Liver (tissue), 8 donors: ENCODE measurements at regions not wholly inside any gene's neighbourhood (a gene's known extent, or its start where the extent isn't known, plus 50 kb on each side); places are given as distances from the start of the nearest gene placed in this dataset.

Experiments used
- DNase-seq: peaks from one replicate; pipeline ENCODE4 v3.0.0-alpha.2; 2017; ENCODE audit warnings: low spot score
- H3K27ac ChIP-seq, 2 donors: one replicate each; pipeline ENCODE4 v1.7.0; 2013; ENCODE audit warnings: inconsistent platforms in 2 of 2, low read length in 2 of 2, control low read depth in 1 of 2, low read depth in 1 of 2, mild to moderate bottlenecking in 1 of 2
- H3K27me3 ChIP-seq, 4 donors: one replicate each; pipeline versions ENCODE4 v1.6.1 to v1.7.0; 2013; ENCODE audit warnings: low read length in 3 of 4, inconsistent platforms in 1 of 4, mild to moderate bottlenecking in 1 of 4, moderate library complexity in 1 of 4; ENCODE audit not compliant: control insufficient read depth in 4 of 4, insufficient read depth in 4 of 4
- H3K36me3 ChIP-seq, 4 donors: one replicate each; pipeline versions ENCODE4 v1.6.1 to v1.7.0; 2013; ENCODE audit warnings: low read length in 3 of 4, mild to moderate bottlenecking in 3 of 4, low read depth in 1 of 4, moderate library complexity in 1 of 4; ENCODE audit not compliant: control insufficient read depth in 4 of 4, insufficient read depth in 3 of 4
- H3K4me1 ChIP-seq, 4 donors: one replicate each; pipeline versions ENCODE4 v1.6.1 to v1.7.0; 2013; ENCODE audit warnings: low read length in 3 of 4, mild to moderate bottlenecking in 3 of 4, moderate library complexity in 1 of 4; ENCODE audit not compliant: control insufficient read depth in 4 of 4, insufficient read depth in 4 of 4
- H3K4me3 ChIP-seq, 3 donors: one replicate each; pipeline versions ENCODE4 v1.6.1 to v1.7.0; 2013; ENCODE audit warnings: low read length in 3 of 3, control low read depth in 1 of 3, low read depth in 1 of 3, mild to moderate bottlenecking in 1 of 3
- H3K9ac ChIP-seq, 2 donors: one replicate each; pipeline ENCODE4 v1.7.0; 2013; ENCODE audit warnings: low read length in 2 of 2, mild to moderate bottlenecking in 2 of 2, moderate library complexity in 2 of 2, control low read depth in 1 of 2, low read depth in 1 of 2
- H3K9me3 ChIP-seq, 4 donors: one replicate each; pipeline versions ENCODE4 v1.6.1 to v1.7.0; 2013; ENCODE audit warnings: low read length in 3 of 4; ENCODE audit not compliant: control insufficient read depth in 4 of 4
- CTCF ChIP-seq: fragments of 150-350 bp; IDR thresholded peaks from 2 replicates; pipeline ENCODE4 v1.5.1; 2017; ENCODE audit warnings: improper control_type of control experiment, low read depth, low read length; ENCODE audit not compliant: missing input control
- EGR1 ChIP-seq, 2 donors: IDR thresholded peaks; 2 replicates each; pipeline ENCODE4 v1.6.1; 2016 to 2018; ENCODE audit warnings: antibody characterized with exemption in 2 of 2, low read depth in 2 of 2
- FOXA1 ChIP-seq: IDR thresholded peaks from 2 replicates; pipeline ENCODE4 v1.6.1; 2016; ENCODE audit warnings: antibody characterized with exemption
- GABPA ChIP-seq, 2 donors: IDR thresholded peaks in 1 of 2; conservative IDR thresholded peaks in 1 of 2; 2 replicates each; pipeline ENCODE4 v1.6.1; 2016; ENCODE audit warnings: antibody characterized with exemption in 2 of 2, mild to moderate bottlenecking in 1 of 2, moderate library complexity in 1 of 2
- HNF4G ChIP-seq: IDR thresholded peaks from 2 replicates; pipeline ENCODE4 v1.6.1; 2016; ENCODE audit warnings: antibody characterized with exemption
- MAX ChIP-seq: IDR thresholded peaks from 2 replicates; pipeline ENCODE4 v1.6.1; 2016; ENCODE audit warnings: antibody characterized with exemption
- NR2F2 ChIP-seq: IDR thresholded peaks from 2 replicates; pipeline ENCODE4 v1.6.1; 2016; ENCODE audit warnings: antibody characterized with exemption
- RAD21 ChIP-seq, 2 donors: IDR thresholded peaks; 2 replicates each; pipeline ENCODE4 v1.6.1; 2016; ENCODE audit warnings: antibody characterized with exemption in 2 of 2, mild to moderate bottlenecking in 2 of 2
- REST ChIP-seq: IDR thresholded peaks from 2 replicates; pipeline ENCODE4 v1.6.1; 2016; ENCODE audit warnings: antibody characterized with exemption, mild to moderate bottlenecking
- SP1 ChIP-seq: IDR thresholded peaks from 2 replicates; pipeline ENCODE4 v1.6.1; 2018; ENCODE audit warnings: antibody characterized with exemption, mild to moderate bottlenecking
- TAF1 ChIP-seq: conservative IDR thresholded peaks from 2 replicates; pipeline ENCODE4 v1.6.1; 2016; ENCODE audit warnings: antibody characterized with exemption, mild to moderate bottlenecking
- YY1 ChIP-seq: IDR thresholded peaks from 2 replicates; pipeline ENCODE4 v1.6.1; 2016; ENCODE audit warnings: antibody characterized with exemption, mild to moderate bottlenecking
- WGBS: extraction: QIAGEN DNeasy Blood & Tissue Kit; methylation state at CpG from one replicate; pipeline ENCODE4 v1.1.7; 2013; 5-methylcytosine and 5-hydroxymethylcytosine counted together
- TF ChIP-seq, protein P1 (sequence below): IDR thresholded peaks from 2 replicates; pipeline ENCODE4 v1.6.1; 2016; ENCODE audit warnings: antibody characterized with exemption
- TF ChIP-seq, protein P2 (sequence below): IDR thresholded peaks from 2 replicates; pipeline ENCODE4 v1.6.1; 2016; ENCODE audit warnings: antibody characterized with exemption
- donor health status: healthy.
- donor health status: healthy.
- donor health status: healthy.
- donor health status: healthy.
- donor health status: healthy.

DNA sequence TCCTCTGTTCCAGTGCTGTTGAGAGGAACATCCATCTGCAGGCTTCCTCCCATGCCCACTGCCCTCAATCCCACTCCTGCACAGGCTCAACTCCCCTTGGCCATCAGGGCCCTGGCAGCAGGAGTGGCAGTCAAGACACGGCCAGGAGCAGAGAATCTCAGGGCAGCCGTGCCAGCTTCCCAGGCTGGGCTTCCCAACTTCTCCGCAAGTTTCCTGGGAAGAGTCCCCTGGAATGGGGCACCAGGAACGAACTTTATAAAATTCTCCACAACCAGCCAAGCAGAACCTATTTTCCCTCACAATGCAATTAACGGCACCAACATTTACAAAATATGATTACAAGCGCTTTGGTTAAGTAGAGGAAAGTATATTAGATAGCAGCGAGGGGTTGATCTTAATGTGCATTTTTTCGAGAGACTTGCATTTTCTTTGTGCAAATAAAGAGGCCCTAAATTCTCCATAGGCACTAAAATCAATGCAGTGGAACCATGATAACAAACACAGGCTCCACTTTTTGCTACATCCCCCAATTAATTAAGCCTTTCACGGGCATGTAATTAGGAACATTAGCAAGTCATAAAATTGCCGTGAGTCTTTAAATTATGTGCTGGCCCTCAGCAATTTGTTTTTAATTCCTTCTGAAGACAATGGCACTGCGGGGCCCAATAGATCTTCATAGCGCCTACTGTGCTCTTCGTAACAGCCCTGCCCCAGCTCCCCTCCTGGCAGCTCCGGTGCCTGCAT, 99.9 kb upstream of the LHX1 start:
- H3K27me3 ChIP-seq: no peaks in the 10 kb centered on the region
- no peaks in the 10 kb centered on the region for H3K4me1 ChIP-seq
- no peak overlapping the region for H3K27ac ChIP-seq
- no peak for TF ChIP-seq CTCF
- TF ChIP-seq, protein P1, sequence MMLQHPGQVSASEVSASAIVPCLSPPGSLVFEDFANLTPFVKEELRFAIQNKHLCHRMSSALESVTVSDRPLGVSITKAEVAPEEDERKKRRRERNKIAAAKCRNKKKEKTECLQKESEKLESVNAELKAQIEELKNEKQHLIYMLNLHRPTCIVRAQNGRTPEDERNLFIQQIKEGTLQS: no peak
- TF ChIP-seq REST: no peak
- TF ChIP-seq, protein P2, sequence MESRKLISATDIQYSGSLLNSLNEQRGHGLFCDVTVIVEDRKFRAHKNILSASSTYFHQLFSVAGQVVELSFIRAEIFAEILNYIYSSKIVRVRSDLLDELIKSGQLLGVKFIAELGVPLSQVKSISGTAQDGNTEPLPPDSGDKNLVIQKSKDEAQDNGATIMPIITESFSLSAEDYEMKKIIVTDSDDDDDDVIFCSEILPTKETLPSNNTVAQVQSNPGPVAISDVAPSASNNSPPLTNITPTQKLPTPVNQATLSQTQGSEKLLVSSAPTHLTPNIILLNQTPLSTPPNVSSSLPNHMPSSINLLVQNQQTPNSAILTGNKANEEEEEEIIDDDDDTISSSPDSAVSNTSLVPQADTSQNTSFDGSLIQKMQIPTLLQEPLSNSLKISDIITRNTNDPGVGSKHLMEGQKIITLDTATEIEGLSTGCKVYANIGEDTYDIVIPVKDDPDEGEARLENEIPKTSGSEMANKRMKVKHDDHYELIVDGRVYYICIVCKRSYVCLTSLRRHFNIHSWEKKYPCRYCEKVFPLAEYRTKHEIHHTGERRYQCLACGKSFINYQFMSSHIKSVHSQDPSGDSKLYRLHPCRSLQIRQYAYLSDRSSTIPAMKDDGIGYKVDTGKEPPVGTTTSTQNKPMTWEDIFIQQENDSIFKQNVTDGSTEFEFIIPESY: no peak
- no peak for TF ChIP-seq MAX
- no peak for TF ChIP-seq YY1
- no peak for TF ChIP-seq RAD21 (IDR thresholded peaks at IDR 0.05)
- no peak for TF ChIP-seq GABPA (IDR thresholded peaks at IDR 0.05 in 1 of 2, conservative IDR thresholded peaks at IDR 0.05 in 1 of 2)
- no peak for TF ChIP-seq TAF1
- no peak for TF ChIP-seq HNF4G
- TF ChIP-seq NR2F2: no peak
- TF ChIP-seq EGR1 (IDR thresholded peaks at IDR 0.05; ENCODE audit: low read depth in 2 of 2): no peak
- TF ChIP-seq FOXA1: no peak
- H3K9me3 ChIP-seq: peaks cover 0 to 4% (median 0%) of the 10 kb centered on the region in 4 donors
- no peak for DNase-seq
- H3K4me3 ChIP-seq: no peak overlapping the region
- no peaks in the 10 kb centered on the region for H3K36me3 ChIP-seq
- WGBS: 67% methylated on average over 14 of the region's 14 CpGs
- no peak overlapping the region for H3K9ac ChIP-seq

- H3K36me3 ChIP-seq: no peaks in the 10 kb centered on the region
- H3K4me1 ChIP-seq: no peaks in the 10 kb centered on the region
- peaks cover 0 to 4% (median 0%) of the 10 kb centered on the region in 4 donors for H3K9me3 ChIP-seq
- TF ChIP-seq TAF1 (no peak), GABPA (IDR thresholded peaks at IDR 0.05 in 1 of 2, conservative IDR thresholded peaks at IDR 0.05 in 1 of 2) (no peak), FOXA1 (no peak), RAD21 (IDR thresholded peaks at IDR 0.05) (no peak), EGR1 (IDR thresholded peaks at IDR 0.05; ENCODE audit: low read depth in 2 of 2) (no peak), SP1 (no peak), REST (no peak)
- H3K27me3 ChIP-seq: no peaks in the 10 kb centered on the region
- no peak for DNase-seq
- WGBS: 70% methylated on average over 3 of the region's 3 CpGs
- no peak overlapping the region for H3K9ac ChIP-seq
- H3K27ac ChIP-seq: no peak overlapping the region
- no peak overlapping the region for H3K4me3 ChIP-seq
Observed at GRCh38 chr17:36837939-36838272, 99.4 kb upstream of the LHX1 start.
